Activated naive CD8-positive, alpha-beta T cell treated with anti-CD3 and anti-CD28 coated beads, Interleukin-2, amount 10 ng/mL, durations not matched to agents 7 days and 5 days (primary cell): ENCODE measurements at regions not wholly inside any gene's neighbourhood (a gene's known extent, or its start where the extent isn't known, plus 50 kb on each side); places are given as distances from the start of the nearest gene placed in this dataset.

Source experiments
- ATAC-seq: fragments of 150-1000 bp; cut with Tn5 transposase; one replicate; pipeline ENCODE4 v1.10.0; 2021; ENCODE audit warnings: low read depth, moderate library complexity
- POLR2A ChIA-PET: fragments of 350-600 bp; sonication (Branson Sonifier 250); formaldehyde crosslinking; loops from one replicate; lab custom pipeline; 2021; ENCODE audit warnings: antibody characterized with exemption; lab: Charles Lee
- DNase-seq: peaks from one replicate; pipeline ENCODE4 v3.0.0; 2021
- H3K27ac Mint-ChIP-seq: one replicate; pipeline ENCODE4 v1.8.0; 2022; ENCODE audit warnings: mild to moderate bottlenecking, mixed read lengths
- H3K27me3 Mint-ChIP-seq: one replicate; pipeline ENCODE4 v1.8.0; 2022; ENCODE audit warnings: mild to moderate bottlenecking, moderate library complexity, mixed read lengths
- H3K36me3 Mint-ChIP-seq: one replicate; pipeline ENCODE4 v1.8.0; 2021; ENCODE audit warnings: mild to moderate bottlenecking, mixed read lengths
- H3K4me1 Mint-ChIP-seq: one replicate; pipeline ENCODE4 v1.8.0; 2021; ENCODE audit warnings: mixed read lengths
- H3K4me3 Mint-ChIP-seq: one replicate; pipeline ENCODE4 v1.8.0; 2022; ENCODE audit warnings: mild to moderate bottlenecking, moderate library complexity, mixed read lengths
- H3K9me3 Mint-ChIP-seq: one replicate; pipeline ENCODE4 v1.8.0; 2021; ENCODE audit warnings: mixed read lengths

DNA sequence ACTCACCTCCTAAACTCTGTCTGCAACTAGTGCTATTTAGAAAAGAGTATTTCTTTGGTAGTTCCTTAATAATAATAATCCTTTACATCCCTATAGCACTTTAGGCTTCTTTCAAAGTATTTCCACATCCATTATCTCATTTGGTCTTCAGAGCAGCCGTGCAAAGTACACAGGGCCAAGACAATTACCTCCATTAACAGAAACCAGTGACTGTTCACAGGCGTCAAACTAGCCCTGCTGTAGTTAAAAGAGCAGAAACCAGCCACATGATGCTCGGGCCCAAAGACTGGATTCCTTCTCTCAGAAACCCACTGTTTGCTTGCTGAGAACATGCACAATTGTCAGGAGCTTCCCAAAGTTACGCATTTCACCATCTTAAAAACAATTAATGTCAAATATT lies 396.0 kb upstream of the DAB1 start:
- H3K36me3 Mint-ChIP-seq = no peaks in the 10 kb centered on the region
- no peaks in the 10 kb centered on the region for H3K27me3 Mint-ChIP-seq

GRCh38 chr1:57803586-57803985 lies 379.7 kb upstream of the DAB1 start:
- POLR2A ChIA-PET = no interaction called here
- no peak overlapping the region for H3K27ac Mint-ChIP-seq
- no peak overlapping the region for H3K4me3 Mint-ChIP-seq
- ATAC-seq = no peak
- no peaks in the 10 kb centered on the region for H3K4me1 Mint-ChIP-seq
- H3K9me3 Mint-ChIP-seq = peaks cover 3% of the 10 kb centered on the region
- H3K27me3 Mint-ChIP-seq = no peaks in the 10 kb centered on the region
- H3K36me3 Mint-ChIP-seq = no peaks in the 10 kb centered on the region
- no peak for DNase-seq

More for the DNA sequence above, 396.0 kb upstream of the DAB1 start:
- POLR2A ChIA-PET = no interaction called here
- H3K9me3 Mint-ChIP-seq = no peaks in the 10 kb centered on the region
- H3K4me3 Mint-ChIP-seq = no peak overlapping the region
- no peak overlapping the region for H3K27ac Mint-ChIP-seq
- DNase-seq (no peak), ATAC-seq (no peak)
- no peaks in the 10 kb centered on the region for H3K4me1 Mint-ChIP-seq

GRCh38 chr1:57800376-57800775 lies 376.5 kb upstream of the DAB1 start:
- no peak overlapping the region for H3K27ac Mint-ChIP-seq

GRCh38 chr1:57799490-57800115 lies 375.7 kb upstream of the DAB1 start:
- Mint-ChIP-seq H3K9me3 (peaks cover 3% of the 10 kb centered on the region), H3K36me3 (no peaks in the 10 kb centered on the region), H3K27ac (no peak overlapping the region), H3K4me1 (no peaks in the 10 kb centered on the region), H3K4me3 (no peak overlapping the region), H3K27me3 (no peaks in the 10 kb centered on the region)
- no peak for ATAC-seq
- no peak for DNase-seq
- POLR2A ChIA-PET = no interaction called here

More at GRCh38 chr1:57800376-57800775, 376.5 kb upstream of the DAB1 start:
- no peaks in the 10 kb centered on the region for H3K27me3 Mint-ChIP-seq
- H3K36me3 Mint-ChIP-seq = no peaks in the 10 kb centered on the region
- no peak overlapping the region for H3K4me3 Mint-ChIP-seq
- POLR2A ChIA-PET = no interaction called here
- H3K9me3 Mint-ChIP-seq = peaks cover 3% of the 10 kb centered on the region
- ATAC-seq (no peak), DNase-seq (no peak)
- no peaks in the 10 kb centered on the region for H3K4me1 Mint-ChIP-seq

- Mint-ChIP-seq H3K9me3 (peaks cover 3% of the 10 kb centered on the region), H3K4me3 (no peak overlapping the region), H3K27ac (no peak overlapping the region), H3K4me1 (no peaks in the 10 kb centered on the region), H3K27me3 (peaks cover 2% of the 10 kb centered on the region), H3K36me3 (no peaks in the 10 kb centered on the region)
- ATAC-seq (no peak), DNase-seq (no peak)
- POLR2A ChIA-PET = no interaction called here
These were observed 374.7 kb upstream of the DAB1 start for GRCh38 chr1:57798543-57798942.

- POLR2A ChIA-PET = no interaction called here
- H3K4me1 Mint-ChIP-seq = no peaks in the 10 kb centered on the region
- ATAC-seq = no peak
These were observed 373.2 kb upstream of the DAB1 start for GRCh38 chr1:57797084-57797483.

GRCh38 chr1:57796616-57797015 lies 372.8 kb upstream of the DAB1 start:
- ATAC-seq = no peak
- H3K9me3 Mint-ChIP-seq = no peaks in the 10 kb centered on the region
- no peaks in the 10 kb centered on the region for H3K36me3 Mint-ChIP-seq
- no peak for DNase-seq
- H3K27ac Mint-ChIP-seq = no peak overlapping the region
- no peaks in the 10 kb centered on the region for H3K4me1 Mint-ChIP-seq
- POLR2A ChIA-PET = no interaction called here
- no peak overlapping the region for H3K4me3 Mint-ChIP-seq
- H3K27me3 Mint-ChIP-seq = peaks cover 2% of the 10 kb centered on the region

More at GRCh38 chr1:57797084-57797483, 373.2 kb upstream of the DAB1 start:
- Mint-ChIP-seq H3K27ac (no peak overlapping the region), H3K4me3 (no peak overlapping the region), H3K36me3 (no peaks in the 10 kb centered on the region), H3K27me3 (peaks cover 2% of the 10 kb centered on the region), H3K9me3 (no peaks in the 10 kb centered on the region)
- DNase-seq = no peak

- Mint-ChIP-seq H3K27me3 (peaks cover 2% of the 10 kb centered on the region), H3K4me3 (no peak overlapping the region), H3K27ac (no peak overlapping the region), H3K36me3 (no peaks in the 10 kb centered on the region), H3K4me1 (no peaks in the 10 kb centered on the region), H3K9me3 (no peaks in the 10 kb centered on the region)
- POLR2A ChIA-PET = no interaction called here
- DNase-seq (no peak), ATAC-seq (no peak)
These were observed 372.0 kb upstream of the DAB1 start for GRCh38 chr1:57795886-57796285.

DNA sequence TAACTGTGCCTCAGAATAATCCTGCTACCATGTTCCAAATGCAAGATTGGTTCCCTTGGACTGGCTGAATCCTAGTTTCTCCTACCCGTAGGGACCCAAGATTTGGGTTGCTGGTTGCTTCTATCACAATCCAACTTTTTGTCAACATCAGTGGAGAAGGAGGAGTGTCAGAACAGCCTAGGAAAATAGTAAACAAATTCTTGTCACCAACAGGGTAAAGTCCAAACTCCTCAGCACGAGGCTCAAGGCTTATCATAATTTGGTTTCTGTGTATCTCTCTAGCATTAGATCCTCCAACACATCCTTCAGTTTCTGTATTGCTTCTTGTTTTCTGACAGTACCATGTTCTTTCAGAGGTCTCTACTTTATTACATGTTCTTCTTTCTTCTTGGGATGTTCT lies 370.2 kb upstream of the DAB1 start:
- H3K4me1 Mint-ChIP-seq = no peaks in the 10 kb centered on the region
- no peaks in the 10 kb centered on the region for H3K36me3 Mint-ChIP-seq
- H3K9me3 Mint-ChIP-seq = no peaks in the 10 kb centered on the region
- POLR2A ChIA-PET = no interaction called here
- H3K27me3 Mint-ChIP-seq = peaks cover 2% of the 10 kb centered on the region
- H3K4me3 Mint-ChIP-seq = no peak overlapping the region
- ATAC-seq (no peak), DNase-seq (no peak)
- no peak overlapping the region for H3K27ac Mint-ChIP-seq

- Mint-ChIP-seq H3K4me3 (no peak overlapping the region), H3K27me3 (peaks cover 2% of the 10 kb centered on the region), H3K27ac (no peak overlapping the region), H3K9me3 (no peaks in the 10 kb centered on the region), H3K4me1 (peaks cover 1% of the 10 kb centered on the region), H3K36me3 (no peaks in the 10 kb centered on the region)
- ATAC-seq = no peak
- POLR2A ChIA-PET = no interaction called here
- no peak for DNase-seq
These were observed 367.6 kb upstream of the DAB1 start for GRCh38 chr1:57791497-57791896.

GRCh38 chr1:57789936-57790335 lies 366.1 kb upstream of the DAB1 start:
- H3K27me3 Mint-ChIP-seq = peaks cover 2% of the 10 kb centered on the region
- no peak overlapping the region for H3K4me3 Mint-ChIP-seq
- no peak overlapping the region for H3K27ac Mint-ChIP-seq
- ATAC-seq = no peak
- POLR2A ChIA-PET = no interaction called here
- H3K9me3 Mint-ChIP-seq = no peaks in the 10 kb centered on the region
- DNase-seq = no peak
- peaks cover 1% of the 10 kb centered on the region for H3K4me1 Mint-ChIP-seq
- no peaks in the 10 kb centered on the region for H3K36me3 Mint-ChIP-seq

DNA sequence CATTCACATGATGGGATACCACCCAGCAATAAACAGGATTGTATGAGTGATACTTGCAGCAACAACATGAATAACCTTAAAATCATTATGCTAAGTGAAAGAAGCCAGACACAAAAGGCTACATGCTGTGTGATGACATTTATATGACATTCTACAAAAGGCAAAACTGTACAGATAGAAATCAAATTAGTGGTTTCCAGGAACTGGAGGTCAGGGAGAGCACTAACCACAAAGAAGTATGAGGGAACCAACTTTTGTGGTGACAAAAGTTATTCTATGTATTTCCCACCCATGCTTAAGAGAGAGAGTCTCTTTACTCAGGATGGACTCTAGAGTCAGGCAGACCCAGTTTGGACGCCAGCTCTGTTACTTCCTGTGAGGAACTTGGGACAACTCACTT lies 364.5 kb upstream of the DAB1 start:
- H3K36me3 Mint-ChIP-seq = no peaks in the 10 kb centered on the region
- no peaks in the 10 kb centered on the region for H3K27me3 Mint-ChIP-seq
- POLR2A ChIA-PET = no interaction called here
- peaks cover 1% of the 10 kb centered on the region for H3K4me1 Mint-ChIP-seq
- H3K27ac Mint-ChIP-seq = no peak overlapping the region
- H3K9me3 Mint-ChIP-seq = no peaks in the 10 kb centered on the region
- H3K4me3 Mint-ChIP-seq = no peak overlapping the region
- DNase-seq = no peak
- ATAC-seq = no peak

GRCh38 chr1:57784356-57784755 lies 360.5 kb upstream of the DAB1 start:
- DNase-seq = no peak
- Mint-ChIP-seq H3K4me3 (no peak overlapping the region), H3K9me3 (no peaks in the 10 kb centered on the region), H3K4me1 (peaks cover 1% of the 10 kb centered on the region), H3K27ac (no peak overlapping the region), H3K36me3 (no peaks in the 10 kb centered on the region), H3K27me3 (peaks cover 2% of the 10 kb centered on the region)
- POLR2A ChIA-PET = no interaction called here
- no peak for ATAC-seq

GRCh38 chr1:57782357-57782756 lies 358.5 kb upstream of the DAB1 start:
- Mint-ChIP-seq H3K36me3 (no peaks in the 10 kb centered on the region), H3K4me3 (no peak overlapping the region), H3K9me3 (no peaks in the 10 kb centered on the region), H3K4me1 (no peaks in the 10 kb centered on the region), H3K27me3 (peaks cover 2% of the 10 kb centered on the region), H3K27ac (no peak overlapping the region)
- DNase-seq = no peak
- POLR2A ChIA-PET = no interaction called here
- no peak for ATAC-seq
